ENCODE measurements at regions not wholly inside any gene's neighbourhood (a gene's known extent, or its start where the extent isn't known, plus 50 kb on each side); places are given as distances from the start of the nearest gene placed in this dataset.

- H3K27me3 ChIP-seq (replicated peaks; ENCODE audit: control insufficient read depth, insufficient read depth, low read length) = peaks cover 16% of the 10 kb centered on the region
- H3K9ac ChIP-seq (ENCODE audit: low read length) = no peak overlapping the region
- H3K36me3 ChIP-seq (ENCODE audit: control insufficient read depth, insufficient read depth, low read length, severe bottlenecking) = no peaks in the 10 kb centered on the region
- DNase-seq (ENCODE audit: low read depth) = no peak
- H3K4me3 ChIP-seq (ENCODE audit: low read length) = no peak overlapping the region
- H3K9me3 ChIP-seq (ENCODE audit: control insufficient read depth, low read length) = no peaks in the 10 kb centered on the region
- H3K4me1 ChIP-seq (ENCODE audit: control insufficient read depth, insufficient read depth, low read length) = no peaks in the 10 kb centered on the region
Measured at GRCh38 chr18:61756244-61756643, 136.6 kb downstream of the RNF152 start.

GRCh38 chr18:61755555-61755954 is 137.3 kb downstream of the RNF152 start:
- Histone ChIP-seq H3K27me3 (replicated peaks; ENCODE audit: control insufficient read depth, insufficient read depth, low read length) (peaks cover 16% of the 10 kb centered on the region), H3K36me3 (ENCODE audit: control insufficient read depth, insufficient read depth, low read length, severe bottlenecking) (no peaks in the 10 kb centered on the region), H3K9me3 (ENCODE audit: control insufficient read depth, low read length) (no peaks in the 10 kb centered on the region), H3K4me3 (ENCODE audit: low read length) (no peak overlapping the region), H3K9ac (ENCODE audit: low read length) (no peak overlapping the region), H3K4me1 (ENCODE audit: control insufficient read depth, insufficient read depth, low read length) (no peaks in the 10 kb centered on the region)
- no peak for DNase-seq (ENCODE audit: low read depth)

GRCh38 chr18:61754039-61754583 is 138.7 kb downstream of the RNF152 start:
- no peak overlapping the region for H3K4me3 ChIP-seq (ENCODE audit: low read length)
- H3K9me3 ChIP-seq (ENCODE audit: control insufficient read depth, low read length) = no peaks in the 10 kb centered on the region
- H3K9ac ChIP-seq (ENCODE audit: low read length) = no peak overlapping the region
- H3K36me3 ChIP-seq (ENCODE audit: control insufficient read depth, insufficient read depth, low read length, severe bottlenecking) = no peaks in the 10 kb centered on the region
- no peak for DNase-seq (ENCODE audit: low read depth)
- peaks cover 16% of the 10 kb centered on the region for H3K27me3 ChIP-seq (replicated peaks; ENCODE audit: control insufficient read depth, insufficient read depth, low read length)
- no peaks in the 10 kb centered on the region for H3K4me1 ChIP-seq (ENCODE audit: control insufficient read depth, insufficient read depth, low read length)

GRCh38 chr18:61753373-61753772 is 139.4 kb downstream of the RNF152 start:
- no peak for DNase-seq (ENCODE audit: low read depth)
- no peaks in the 10 kb centered on the region for H3K36me3 ChIP-seq (ENCODE audit: control insufficient read depth, insufficient read depth, low read length, severe bottlenecking)
- H3K9me3 ChIP-seq (ENCODE audit: control insufficient read depth, low read length) = no peaks in the 10 kb centered on the region
- H3K4me3 ChIP-seq (ENCODE audit: low read length) = no peak overlapping the region
- no peak overlapping the region for H3K9ac ChIP-seq (ENCODE audit: low read length)
- H3K4me1 ChIP-seq (ENCODE audit: control insufficient read depth, insufficient read depth, low read length) = no peaks in the 10 kb centered on the region
- H3K27me3 ChIP-seq (replicated peaks; ENCODE audit: control insufficient read depth, insufficient read depth, low read length) = peaks cover 16% of the 10 kb centered on the region

- Histone ChIP-seq H3K4me1 (ENCODE audit: control insufficient read depth, insufficient read depth, low read length) (no peaks in the 10 kb centered on the region), H3K36me3 (ENCODE audit: control insufficient read depth, insufficient read depth, low read length, severe bottlenecking) (no peaks in the 10 kb centered on the region), H3K9me3 (ENCODE audit: control insufficient read depth, low read length) (no peaks in the 10 kb centered on the region), H3K9ac (ENCODE audit: low read length) (no peak overlapping the region), H3K27me3 (replicated peaks; ENCODE audit: control insufficient read depth, insufficient read depth, low read length) (peaks cover 16% of the 10 kb centered on the region), H3K4me3 (ENCODE audit: low read length) (no peak overlapping the region)
- no peak for DNase-seq (ENCODE audit: low read depth)
Measured at GRCh38 chr18:61752973-61753372, 139.8 kb downstream of the RNF152 start.

- H3K4me1 ChIP-seq (ENCODE audit: control insufficient read depth, insufficient read depth, low read length) = no peaks in the 10 kb centered on the region
- no peaks in the 10 kb centered on the region for H3K9me3 ChIP-seq (ENCODE audit: control insufficient read depth, low read length)
- H3K36me3 ChIP-seq (ENCODE audit: control insufficient read depth, insufficient read depth, low read length, severe bottlenecking) = no peaks in the 10 kb centered on the region
- no peak overlapping the region for H3K9ac ChIP-seq (ENCODE audit: low read length)
- no peak overlapping the region for H3K4me3 ChIP-seq (ENCODE audit: low read length)
- no peak for DNase-seq (ENCODE audit: low read depth)
- H3K27me3 ChIP-seq (replicated peaks; ENCODE audit: control insufficient read depth, insufficient read depth, low read length) = peaks cover 16% of the 10 kb centered on the region
Measured at GRCh38 chr18:61750840-61751668, 141.8 kb downstream of the RNF152 start.

GRCh38 chr18:61749546-61749945 is 143.3 kb downstream of the RNF152 start:
- peaks cover 7% of the 10 kb centered on the region for H3K27me3 ChIP-seq (replicated peaks; ENCODE audit: control insufficient read depth, insufficient read depth, low read length)
- DNase-seq (ENCODE audit: low read depth) = no peak
- no peaks in the 10 kb centered on the region for H3K9me3 ChIP-seq (ENCODE audit: control insufficient read depth, low read length)
- H3K4me3 ChIP-seq (ENCODE audit: low read length) = no peak overlapping the region
- H3K4me1 ChIP-seq (ENCODE audit: control insufficient read depth, insufficient read depth, low read length) = peaks cover 1% of the 10 kb centered on the region
- no peaks in the 10 kb centered on the region for H3K36me3 ChIP-seq (ENCODE audit: control insufficient read depth, insufficient read depth, low read length, severe bottlenecking)
- no peak overlapping the region for H3K9ac ChIP-seq (ENCODE audit: low read length)

GRCh38 chr18:61749031-61749430 is 143.8 kb downstream of the RNF152 start:
- DNase-seq (ENCODE audit: low read depth) = no peak
- peaks cover 7% of the 10 kb centered on the region for H3K27me3 ChIP-seq (replicated peaks; ENCODE audit: control insufficient read depth, insufficient read depth, low read length)
- H3K4me1 ChIP-seq (ENCODE audit: control insufficient read depth, insufficient read depth, low read length) = peaks cover 6% of the 10 kb centered on the region
- H3K4me3 ChIP-seq (ENCODE audit: low read length) = no peak overlapping the region
- H3K9ac ChIP-seq (ENCODE audit: low read length) = no peak overlapping the region
- no peaks in the 10 kb centered on the region for H3K36me3 ChIP-seq (ENCODE audit: control insufficient read depth, insufficient read depth, low read length, severe bottlenecking)
- no peaks in the 10 kb centered on the region for H3K9me3 ChIP-seq (ENCODE audit: control insufficient read depth, low read length)

- no peaks in the 10 kb centered on the region for H3K9me3 ChIP-seq (ENCODE audit: control insufficient read depth, low read length)
Measured at GRCh38 chr18:61748004-61748403, 144.8 kb downstream of the RNF152 start.

GRCh38 chr18:61743775-61744531 is 148.9 kb downstream of the RNF152 start:
- H3K27me3 ChIP-seq (replicated peaks; ENCODE audit: control insufficient read depth, insufficient read depth, low read length) = no peaks in the 10 kb centered on the region
- no peak overlapping the region for H3K9ac ChIP-seq (ENCODE audit: low read length)
- H3K4me1 ChIP-seq (ENCODE audit: control insufficient read depth, insufficient read depth, low read length) = peaks cover 24% of the 10 kb centered on the region
- peak; percentile 36 for DNase-seq (ENCODE audit: low read depth)
- H3K36me3 ChIP-seq (ENCODE audit: control insufficient read depth, insufficient read depth, low read length, severe bottlenecking) = no peaks in the 10 kb centered on the region
- no peak overlapping the region for H3K4me3 ChIP-seq (ENCODE audit: low read length)
- no peaks in the 10 kb centered on the region for H3K9me3 ChIP-seq (ENCODE audit: control insufficient read depth, low read length)

More at GRCh38 chr18:61748004-61748403, 144.8 kb downstream of the RNF152 start:
- Histone ChIP-seq H3K4me3 (ENCODE audit: low read length) (no peak overlapping the region), H3K4me1 (ENCODE audit: control insufficient read depth, insufficient read depth, low read length) (peaks cover 16% of the 10 kb centered on the region), H3K9ac (ENCODE audit: low read length) (no peak overlapping the region), H3K27me3 (replicated peaks; ENCODE audit: control insufficient read depth, insufficient read depth, low read length) (peaks cover 7% of the 10 kb centered on the region), H3K36me3 (ENCODE audit: control insufficient read depth, insufficient read depth, low read length, severe bottlenecking) (no peaks in the 10 kb centered on the region)
- no peak for DNase-seq (ENCODE audit: low read depth)

All from adipocyte (in vitro differentiated cells).